A549 (cell line): ENCODE measurements at regions not wholly inside any gene's neighbourhood (a gene's known extent, or its start where the extent isn't known, plus 50 kb on each side); places are given as distances from the start of the nearest gene placed in this dataset.

Experiments used
- ATAC-seq, 2 experiments: fragments of 200-7000 bp in 1 of 2; fragments of >200 bp in 1 of 2; cut with Nextera tagmentation in 1 of 2; cut with Tn5 transposase in 1 of 2; 3 replicates each; pipeline versions ENCODE4 v1.8.0 to v1.9.1; 2018 to 2020; ENCODE audit warnings: mild to moderate bottlenecking in 1 of 2, moderate library complexity in 1 of 2
- CTCF ChIA-PET: fragments of 300-600 bp; sonication (Branson Sonifier 250); formaldehyde crosslinking; extraction: SDS; loops from one replicate; lab custom pipeline; 2021; ENCODE audit warnings: antibody characterized with exemption, inconsistent platforms; lab: Yijun Ruan, JAX
- POLR2A ChIA-PET: fragments of 350-600 bp; formaldehyde crosslinking; extraction: SDS; loops from one replicate; lab custom pipeline; 2021; ENCODE audit warnings: antibody characterized with exemption, inconsistent platforms; lab: Yijun Ruan, JAX
- DNase-seq, 2 experiments: peaks; one replicate each; pipeline versions ENCODE4 v3.0.0 to v3.0.0-alpha.2; 2011 to 2016; ENCODE audit warnings: low read depth in 1 of 2, low spot score in 1 of 2
- FAIRE-seq: peaks from 2 replicates; lab custom pipeline; 2011; peaks lifted over from hg19 to GRCh38; lab: Jason Lieb, UNC
- H3K27ac ChIP-seq, 2 experiments: fragments of >200 bp; sonication (Bioruptor Twin); formaldehyde crosslinking; 3 replicates each; pipeline ENCODE4 v1.5.1; 2016 to 2017
- H3K4me1 ChIP-seq: fragments of >200 bp; sonication (Bioruptor Twin); formaldehyde crosslinking; 3 replicates; pipeline ENCODE4 v1.6.1; 2016
- H3K4me2 ChIP-seq: fragments of >200 bp; sonication (Bioruptor Twin); formaldehyde crosslinking; 3 replicates; pipeline ENCODE4 v1.6.1; 2016
- H3K4me3 ChIP-seq: fragments of >200 bp; sonication (Bioruptor Twin); formaldehyde crosslinking; 3 replicates; pipeline ENCODE4 v1.5.1; 2016
- H3K9me3 ChIP-seq: fragments of >200 bp; sonication (Bioruptor Twin); formaldehyde crosslinking; 3 replicates; pipeline ENCODE4 v1.6.1; 2016
- ATOH8 ChIP-seq: fragments of 250-450 bp; sonication (Bioruptor Pico); IDR thresholded peaks from 2 replicates; pipeline ENCODE4 v1.5.0; 2020; ENCODE audit warnings: low read depth, mild to moderate bottlenecking, moderate library complexity
- BCL3 ChIP-seq: fragments of >200 bp; sonication (Bioruptor Twin); formaldehyde crosslinking; IDR thresholded peaks from 3 replicates; pipeline ENCODE4 v1.6.1; 2016
- BHLHE40 ChIP-seq: IDR thresholded peaks from 2 replicates; pipeline ENCODE4 v1.6.1; 2012; ENCODE audit warnings: low read depth, low read length, inconsistent platforms
- CBX8 ChIP-seq: fragments of 200-600 bp; sonication (generic); IDR thresholded peaks from 2 replicates; pipeline ENCODE4 v1.6.1; 2016
- CHD4 ChIP-seq: fragments of 200-600 bp; sonication (generic); IDR thresholded peaks from 2 replicates; pipeline ENCODE4 v1.6.1; 2016; ENCODE audit warnings: antibody characterized with exemption, mild to moderate bottlenecking, borderline replicate concordance
- E2F6 ChIP-seq: IDR thresholded peaks from 2 replicates; pipeline ENCODE4 v1.6.1; 2012; ENCODE audit warnings: low read depth, borderline replicate concordance
- EHF ChIP-seq: fragments of 250-450 bp; sonication (Bioruptor Pico); IDR thresholded peaks from 2 replicates; pipeline ENCODE4 v1.5.0; 2020; ENCODE audit warnings: mild to moderate bottlenecking
- EP300 ChIP-seq, 2 experiments: fragments of >200 bp; sonication (Bioruptor Twin); formaldehyde crosslinking; IDR thresholded peaks; 2 replicates in 1 of 2; 3 replicates in 1 of 2; pipeline ENCODE4 v1.6.1; 2016 to 2017
- FOSB ChIP-seq: fragments of 250-450 bp; sonication (Bioruptor Pico); IDR thresholded peaks from 2 replicates; pipeline ENCODE4 v1.5.0; 2020; ENCODE audit warnings: mild to moderate bottlenecking, moderate library complexity
- FOXS1 ChIP-seq: fragments of 250-450 bp; sonication (Bioruptor Pico); IDR thresholded peaks from 2 replicates; pipeline ENCODE4 v1.5.0; 2020; ENCODE audit warnings: mild to moderate bottlenecking, moderate library complexity
- HES2 ChIP-seq: fragments of >200 bp; sonication (Bioruptor Twin); formaldehyde crosslinking; IDR thresholded peaks from 2 replicates; pipeline ENCODE4 v1.6.1; 2016
- HEYL ChIP-seq: fragments of 250-450 bp; sonication (Bioruptor Pico); IDR thresholded peaks from 2 replicates; pipeline ENCODE4 v1.8.0; 2021; ENCODE audit warnings: mild to moderate bottlenecking, moderate library complexity
- HMGXB4 ChIP-seq: fragments of 250-450 bp; sonication (Bioruptor Pico); IDR thresholded peaks from 2 replicates; pipeline ENCODE4 v1.5.0; 2021; ENCODE audit warnings: mild to moderate bottlenecking, moderate library complexity, borderline replicate concordance
- HOXA7 ChIP-seq: fragments of 250-450 bp; sonication (Bioruptor Pico); IDR thresholded peaks from 2 replicates; pipeline ENCODE4 v1.5.0; 2020; ENCODE audit warnings: mild to moderate bottlenecking, moderate library complexity
- HOXB5 ChIP-seq: fragments of 250-450 bp; sonication (Bioruptor Pico); IDR thresholded peaks from 2 replicates; pipeline ENCODE4 v1.5.0; 2020; ENCODE audit warnings: mild to moderate bottlenecking, moderate library complexity
- JUNB ChIP-seq: fragments of >200 bp; sonication (Bioruptor Twin); formaldehyde crosslinking; IDR thresholded peaks from 2 replicates; pipeline ENCODE4 v1.6.1; 2016
- MAFK ChIP-seq: fragments of 450-650 bp; IDR thresholded peaks from 2 replicates; pipeline ENCODE4 v1.6.1; 2014; ENCODE audit not compliant: partially characterized antibody
- MAX ChIP-seq: IDR thresholded peaks from 2 replicates; pipeline ENCODE4 v1.6.1; 2012
- NFE2L2 ChIP-seq: fragments of 150-350 bp; conservative IDR thresholded peaks from 2 replicates; pipeline ENCODE4 v1.6.1; 2014; ENCODE audit warnings: low read length
- POLR2A ChIP-seq: IDR thresholded peaks from 2 replicates; pipeline ENCODE4 v1.6.1; 2012; ENCODE audit warnings: mild to moderate bottlenecking, low read length
- POLR2AphosphoS2 ChIP-seq: conservative IDR thresholded peaks from 2 replicates; pipeline ENCODE4 v1.6.1; 2012; ENCODE audit warnings: low read length, improper control_type of control experiment, inconsistent platforms
- RARB ChIP-seq: fragments of 250-450 bp; sonication (Bioruptor Pico); IDR thresholded peaks from 2 replicates; pipeline ENCODE4 v1.8.0; 2021; ENCODE audit warnings: mild to moderate bottlenecking, moderate library complexity
- RFX5 ChIP-seq: fragments of 450-650 bp; IDR thresholded peaks from 2 replicates; pipeline ENCODE4 v1.7.1; 2014; ENCODE audit warnings: antibody characterized with exemption, mild to moderate bottlenecking, moderate library complexity
- RNF2 ChIP-seq: fragments of 200-600 bp; sonication (generic); IDR thresholded peaks from 2 replicates; pipeline ENCODE4 v1.6.1; 2016; ENCODE audit warnings: low read depth, mild to moderate bottlenecking, antibody characterized with exemption, moderate library complexity, borderline replicate concordance
- SREBF2 ChIP-seq: fragments of 450-650 bp; IDR thresholded peaks from 2 replicates; pipeline ENCODE4 v1.6.1; 2014; ENCODE audit warnings: mild to moderate bottlenecking, moderate library complexity
- TFCP2L1 ChIP-seq: fragments of 250-450 bp; sonication (Bioruptor Pico); IDR thresholded peaks from 2 replicates; pipeline ENCODE4 v1.5.0; 2021; ENCODE audit warnings: mild to moderate bottlenecking
- ZFP36 ChIP-seq: fragments of 450-650 bp; IDR thresholded peaks from 2 replicates; pipeline ENCODE4 v1.6.1; 2014; ENCODE audit warnings: borderline replicate concordance; ENCODE audit not compliant: partially characterized antibody
- WGBS: methylation state at CpG from one replicate; pipeline ENCODE4 v1.1.6; 2017; ENCODE audit errors: missing lambda C conversion rate; 5-methylcytosine and 5-hydroxymethylcytosine counted together
- TF ChIP-seq, protein P1 (sequence below): IDR thresholded peaks from 2 replicates; pipeline ENCODE4 v1.6.1; 2012

- TF ChIP-seq NFE2L2 (no peak), CHD4 (no peak), TFCP2L1 (CRISPR knock-in tag) (peak; percentile 77; the same call in 1 of the 2 replicates), JUNB (no peak), HOXB5 (CRISPR knock-in tag) (peak; percentile 13; the same call in 1 of the 2 replicates)
Observed at GRCh38 chr11:28835790-28836189, 727.6 kb downstream of the METTL15 start (continued).

GRCh38 chr11:28835317-28835716 lies 727.1 kb downstream of the METTL15 start:
- ATAC-seq (no peak), DNase-seq (no peak), FAIRE-seq (no peak)
- ChIA-PET POLR2A (interaction anchor here (2.0 to 4.1 kb wide), 3 partner anchors 269 to 1135 kb away, joined by 7 to 31 read pairs (median 8); partner anchors contain the start of genes BDNF, KIF18A and METTL15), CTCF (interaction anchor here (0.6 to 1.9 kb wide), 5 partner anchors 324 to 1135 kb away, joined by 3 to 8 read pairs (median 4); partner anchors contain the start of genes BDNF, KIF18A and METTL15)
- H3K4me1 ChIP-seq, result peaks cover 45% of the 10 kb centered on the region
- peak overlapping the region; percentile 95 to 99 for H3K27ac ChIP-seq
- H3K4me3 ChIP-seq, result no peak overlapping the region
- peaks cover 60% of the 10 kb centered on the region for H3K9me3 ChIP-seq
- TF ChIP-seq RARB (no peak), RFX5 (no peak), JUNB (no peak), RNF2 (no peak), MAFK (no peak), FOXS1 (no peak), MAX (no peak), TFCP2L1 (CRISPR knock-in tag) (no peak), HMGXB4 (CRISPR knock-in tag) (no peak), POLR2AphosphoS2 (no peak), POLR2A (no peak), BHLHE40 (no peak), FOSB (no peak; the same call in 1 of the 2 replicates), HES2 (no peak), BCL3 (no peak), NFE2L2 (no peak), ATOH8 (CRISPR knock-in tag) (no peak)
- TF ChIP-seq, protein P1, sequence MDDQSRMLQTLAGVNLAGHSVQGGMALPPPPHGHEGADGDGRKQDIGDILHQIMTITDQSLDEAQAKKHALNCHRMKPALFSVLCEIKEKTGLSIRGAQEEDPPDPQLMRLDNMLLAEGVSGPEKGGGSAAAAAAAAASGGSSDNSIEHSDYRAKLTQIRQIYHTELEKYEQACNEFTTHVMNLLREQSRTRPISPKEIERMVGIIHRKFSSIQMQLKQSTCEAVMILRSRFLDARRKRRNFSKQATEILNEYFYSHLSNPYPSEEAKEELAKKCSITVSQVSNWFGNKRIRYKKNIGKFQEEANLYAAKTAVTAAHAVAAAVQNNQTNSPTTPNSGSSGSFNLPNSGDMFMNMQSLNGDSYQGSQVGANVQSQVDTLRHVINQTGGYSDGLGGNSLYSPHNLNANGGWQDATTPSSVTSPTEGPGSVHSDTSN, result no peak
- H3K4me2 ChIP-seq, result peak overlapping the region; percentile 74

- H3K4me3 ChIP-seq, result no peak overlapping the region
- TF ChIP-seq HMGXB4 (CRISPR knock-in tag), result no peak
- no peak for TF ChIP-seq CBX8
- TF ChIP-seq EP300 (IDR thresholded peaks at IDR 0.05), result no peak; a peak in 1 of 5 replicates
- no peak for TF ChIP-seq ZFP36
- no peak for TF ChIP-seq HEYL (CRISPR knock-in tag)
- no peak for TF ChIP-seq HOXA7 (CRISPR knock-in tag)
- TF ChIP-seq EHF (CRISPR knock-in tag), result no peak
- TF ChIP-seq SREBF2, result no peak
- TF ChIP-seq E2F6, result no peak
- TF ChIP-seq MAX, result peak; percentile 79
Observed at GRCh38 chr11:28834877-28835276, 726.7 kb downstream of the METTL15 start.

More at GRCh38 chr11:28834877-28835276, 726.7 kb downstream of the METTL15 start:
- DNase-seq (peak in 1 of 2 experiments; percentile 74), FAIRE-seq (peak; percentile 73), ATAC-seq (no peak)
- 6% methylated on average over 3 of the region's 3 CpGs for WGBS
- Histone ChIP-seq H3K27ac (peak overlapping the region; percentile 95 to 99), H3K4me1 (peaks cover 45% of the 10 kb centered on the region), H3K9me3 (peaks cover 60% of the 10 kb centered on the region), H3K4me2 (peak overlapping the region; percentile 74)
- CTCF ChIA-PET, result interaction anchor here (0.6 to 1.9 kb wide), 6 partner anchors 325 to 1136 kb away, joined by 3 to 8 read pairs (median 4); partner anchors contain the start of genes BDNF, KIF18A and METTL15
- POLR2A ChIA-PET, result interaction anchor here (0.8 to 4.1 kb wide), 4 partner anchors 269 to 1135 kb away, joined by 4 to 31 read pairs (median 8); partner anchors contain the start of genes BDNF, KIF18A and METTL15
